ENCODE measurements at regions not wholly inside any gene's neighbourhood (a gene's known extent, or its start where the extent isn't known, plus 50 kb on each side); places are given as distances from the start of the nearest gene placed in this dataset.

DNA sequence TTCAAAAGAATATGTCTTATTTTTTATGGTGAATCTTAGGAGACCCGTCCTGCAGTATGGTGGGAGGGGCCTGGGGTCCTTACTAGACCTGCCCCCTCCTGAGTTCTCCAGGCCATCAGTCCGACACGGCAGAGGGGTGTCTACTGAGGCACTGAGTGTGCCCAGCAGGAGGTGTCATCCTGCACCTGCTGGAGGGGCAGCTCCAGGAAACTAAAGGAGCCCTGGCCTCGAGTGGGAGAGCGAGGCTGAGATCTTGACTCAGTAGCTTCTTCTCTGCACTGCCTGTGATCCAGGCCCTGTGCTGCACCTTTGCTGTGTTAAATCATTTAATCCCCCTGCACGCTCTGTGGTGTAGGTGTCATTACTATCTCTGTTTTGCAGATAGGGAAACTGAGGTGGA, 587.7 kb downstream of the PTPRU start:
- DNase-seq: no peak

DNA sequence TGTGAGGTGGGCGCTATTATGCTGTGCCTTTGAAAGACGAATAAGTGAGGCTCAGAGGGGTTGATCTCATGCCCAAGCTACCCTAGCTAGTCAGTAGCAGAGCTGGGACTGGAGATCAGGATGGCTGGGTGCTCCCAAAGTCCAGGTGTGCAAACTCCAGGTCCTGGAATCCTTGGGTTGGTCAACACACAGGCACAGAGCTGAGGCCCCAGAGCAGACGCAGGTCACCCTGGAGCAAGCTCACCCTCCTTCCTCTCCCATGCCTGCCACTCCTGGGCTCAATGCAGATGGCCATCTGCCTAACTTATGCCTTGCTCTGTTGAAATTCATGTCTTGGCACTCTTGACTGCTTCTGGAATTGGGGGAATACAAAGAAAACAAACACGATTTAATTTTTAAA, 587.2 kb downstream of the PTPRU start:
- no peak for DNase-seq

- DNase-seq: no peak
Measured at GRCh38 chr1:29821605-29822004, 585.3 kb downstream of the PTPRU start.

DNA sequence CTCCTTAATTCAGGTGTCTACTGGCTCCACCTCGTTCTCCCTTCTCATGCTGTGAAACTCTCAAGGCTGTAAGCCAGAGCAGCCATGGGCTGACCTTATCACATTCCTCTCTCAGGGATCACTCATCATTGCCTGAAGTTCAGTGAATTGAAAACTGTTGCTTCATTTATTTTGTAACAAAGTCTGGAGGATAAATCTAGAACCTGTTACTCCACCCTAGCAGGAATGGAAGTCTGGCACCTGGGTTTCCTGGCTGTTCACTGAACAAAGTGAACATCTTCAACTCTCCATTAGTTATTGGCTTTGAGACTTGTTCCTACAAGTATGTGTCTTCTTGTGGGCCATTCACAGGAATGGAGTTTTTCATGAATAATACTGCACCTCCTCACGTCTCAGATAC, 584.1 kb downstream of the PTPRU start:
- DNase-seq: no peak

GRCh38 chr1:29812408-29813135, 576.2 kb downstream of the PTPRU start:
- no peak for DNase-seq

GRCh38 chr1:29811727-29812407, 575.5 kb downstream of the PTPRU start:
- DNase-seq: no peak

GRCh38 chr1:29811247-29811646, 574.9 kb downstream of the PTPRU start:
- no peak for DNase-seq

DNA sequence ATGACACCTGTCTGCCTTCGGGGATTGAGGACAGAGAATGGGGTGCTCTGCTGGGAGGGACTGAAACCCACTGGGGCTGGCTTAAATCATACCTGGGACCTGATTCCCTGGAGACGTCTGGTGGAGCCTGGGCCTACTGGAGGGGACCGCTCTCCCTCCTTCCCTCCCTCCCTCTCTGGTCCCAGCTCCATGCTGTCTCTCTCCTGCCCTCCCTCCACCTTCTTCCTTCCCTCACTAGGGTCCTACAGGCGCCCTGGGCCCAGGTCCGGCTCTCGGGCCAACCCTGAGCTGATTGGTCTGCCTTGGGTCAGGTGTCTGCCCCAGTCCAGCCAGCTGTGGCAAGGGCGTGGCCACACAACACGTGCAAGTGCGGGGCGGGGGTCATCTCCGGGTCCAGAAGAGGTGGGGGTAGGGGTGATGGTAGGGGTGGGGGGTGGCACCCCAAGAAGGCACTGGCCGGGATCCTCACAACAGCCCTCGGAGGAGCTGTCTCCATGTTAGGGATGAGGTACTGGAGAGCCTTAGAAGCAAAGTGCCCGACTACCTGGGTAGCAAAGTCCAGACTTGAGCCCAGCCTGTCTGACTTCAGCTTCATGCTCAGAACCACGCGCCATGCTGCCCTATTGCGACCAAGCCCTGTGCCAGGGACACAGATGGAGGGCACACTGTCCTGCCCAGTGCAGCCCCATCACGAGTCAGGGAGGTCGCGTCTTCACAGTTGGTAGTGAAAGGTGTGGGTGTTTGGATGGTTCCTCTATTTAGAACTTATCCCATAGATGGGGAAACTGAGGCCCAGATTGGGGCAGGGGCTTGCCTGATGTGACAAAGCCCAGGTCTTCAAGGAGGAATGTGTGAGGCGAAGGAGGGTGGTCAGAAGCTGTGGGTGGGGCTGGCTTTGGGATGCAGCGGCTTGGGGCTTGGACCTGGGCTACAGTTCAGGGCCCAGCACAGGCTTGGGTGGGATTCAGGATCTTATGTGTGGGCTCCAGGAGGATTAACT, 574.1 kb downstream of the PTPRU start:
- DNase-seq: no peak

- no peak for DNase-seq
Measured at GRCh38 chr1:29809446-29810120, 573.3 kb downstream of the PTPRU start.

GRCh38 chr1:29808141-29808995, 572.0 kb downstream of the PTPRU start:
- no peak for DNase-seq

GRCh38 chr1:29807689-29808088, 571.4 kb downstream of the PTPRU start:
- no peak for DNase-seq

GRCh38 chr1:29806646-29807319, 570.5 kb downstream of the PTPRU start:
- DNase-seq: no peak

DNA sequence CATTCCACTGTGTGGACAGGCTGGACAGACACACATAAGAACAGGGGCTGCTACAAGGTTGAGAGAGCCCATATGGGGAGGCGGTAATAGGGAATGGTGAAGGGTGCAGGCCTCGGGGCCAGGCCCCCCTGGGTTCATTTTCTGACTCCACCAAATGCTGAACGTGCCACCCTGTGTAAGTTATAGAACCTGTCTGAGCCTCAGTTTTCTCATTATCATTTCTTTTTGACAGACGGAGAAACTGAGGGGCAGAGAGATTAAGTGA, 569.5 kb downstream of the PTPRU start:
- no peak for DNase-seq

DNA sequence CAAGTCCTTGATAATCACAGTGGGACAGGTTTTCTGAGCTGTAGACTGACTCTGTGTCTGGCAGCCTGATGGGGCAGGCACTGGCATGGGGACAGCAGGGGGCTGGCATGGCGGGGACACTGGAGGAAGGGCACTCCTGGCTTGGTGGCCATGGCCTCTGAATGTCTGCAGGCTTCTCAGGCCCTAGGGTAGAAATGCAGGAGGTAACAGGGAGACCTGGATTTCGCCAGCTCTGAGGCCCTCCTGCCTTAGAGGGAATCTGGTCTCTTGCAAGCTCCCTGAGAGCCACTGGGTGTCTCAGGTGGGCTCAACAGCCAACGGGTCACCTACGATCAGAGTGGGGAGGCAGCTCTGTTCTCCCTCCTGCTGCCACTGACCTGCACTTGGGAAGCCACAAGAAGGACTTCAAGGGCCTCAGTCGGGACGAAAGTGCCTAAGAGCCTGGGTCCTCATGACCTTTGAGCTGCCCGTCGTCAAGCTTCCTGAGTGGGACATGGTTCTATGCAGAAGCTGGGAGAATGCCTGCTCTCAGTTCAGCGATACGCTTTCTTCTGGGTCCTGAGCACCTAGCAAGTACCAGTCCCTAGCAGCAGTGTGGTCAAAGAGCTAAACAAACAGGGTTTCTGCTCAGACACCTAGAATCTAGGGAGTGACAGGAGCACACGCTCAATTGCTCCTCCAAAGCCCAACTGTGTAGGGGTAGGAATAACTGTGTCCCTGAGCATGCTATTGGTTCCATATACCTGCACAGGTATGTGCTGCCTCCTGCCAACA, 569.0 kb downstream of the PTPRU start:
- DNase-seq: no peak

DNA sequence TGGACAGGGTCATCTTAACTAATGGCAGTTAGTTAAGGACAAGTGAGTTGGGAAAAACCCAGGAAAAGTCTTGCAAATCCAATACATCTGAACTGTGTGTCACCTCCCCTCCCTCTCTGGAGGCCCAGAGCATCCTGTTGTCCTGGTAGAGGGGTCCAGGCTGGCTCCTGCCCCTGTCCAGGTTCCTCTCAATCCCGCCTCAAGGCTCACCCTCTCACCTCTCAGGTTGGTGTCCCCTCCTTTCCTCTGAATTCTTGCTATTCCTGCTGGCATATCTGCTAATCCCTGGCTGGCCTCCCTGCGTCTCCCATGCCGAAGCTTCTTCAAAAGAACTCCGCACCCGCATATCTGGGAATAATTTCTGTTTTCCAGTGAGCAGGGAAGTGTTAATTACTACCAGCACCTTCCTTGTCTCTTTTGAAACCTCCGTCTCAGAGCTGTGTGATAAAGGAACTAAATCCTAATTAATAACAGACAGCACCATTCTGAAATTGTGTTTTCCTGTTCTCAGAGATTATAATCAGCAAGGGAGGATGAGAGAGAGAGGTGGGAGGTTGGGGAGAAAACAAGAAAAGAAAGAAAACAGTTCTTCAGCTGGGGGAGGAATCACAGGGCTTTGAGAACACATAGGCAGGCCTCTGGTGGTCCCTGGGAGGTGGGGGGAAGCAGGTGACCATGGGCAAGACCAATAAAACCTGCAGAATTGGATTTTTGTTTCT, 568.0 kb downstream of the PTPRU start:
- DNase-seq: no peak

- no peak for DNase-seq
Measured at GRCh38 chr1:29803486-29803885, 567.2 kb downstream of the PTPRU start.

- no peak for DNase-seq
Measured at GRCh38 chr1:29802181-29803068, 566.1 kb downstream of the PTPRU start.

DNA sequence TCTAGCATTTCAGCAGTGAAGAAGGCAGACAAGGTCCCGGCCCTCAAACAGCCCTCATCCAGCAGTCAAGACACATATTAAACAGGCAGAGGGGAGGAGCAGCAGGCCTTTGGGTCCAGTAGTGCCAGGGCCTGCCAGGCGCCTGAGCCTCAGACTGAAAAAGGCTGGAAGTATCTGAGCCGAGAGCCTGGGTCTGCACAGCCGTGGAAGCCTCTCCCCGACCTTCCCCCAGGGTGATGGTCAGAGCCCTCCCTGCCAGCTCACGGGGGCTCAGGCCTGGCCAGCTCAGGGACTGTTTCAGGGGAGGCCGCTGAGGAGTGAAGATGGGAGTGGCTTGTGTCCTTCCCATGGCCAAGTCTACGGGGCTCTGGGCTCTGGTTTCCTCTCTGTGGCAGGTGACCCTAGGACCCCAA, 565.2 kb downstream of the PTPRU start:
- DNase-seq: no peak

- DNase-seq: no peak
Measured at GRCh38 chr1:29801003-29801402, 564.7 kb downstream of the PTPRU start.
